HS-5 (cell line): ENCODE measurements at regions not wholly inside any gene's neighbourhood (a gene's known extent, or its start where the extent isn't known, plus 50 kb on each side); places are given as distances from the start of the nearest gene placed in this dataset.
A peak's percentile ranks its signal among the peaks of the same experiment; 100 is the strongest.
"Not testable (repeated sequence)": the region's sequence is repeated elsewhere in the genome, so short reads cannot be mapped to it uniquely, and the experiment has no call there.

Experiments
- DNase-seq: peaks from one replicate; pipeline ENCODE4 v3.0.0-alpha.2; 2012; ENCODE audit warnings: low read depth

DNA sequence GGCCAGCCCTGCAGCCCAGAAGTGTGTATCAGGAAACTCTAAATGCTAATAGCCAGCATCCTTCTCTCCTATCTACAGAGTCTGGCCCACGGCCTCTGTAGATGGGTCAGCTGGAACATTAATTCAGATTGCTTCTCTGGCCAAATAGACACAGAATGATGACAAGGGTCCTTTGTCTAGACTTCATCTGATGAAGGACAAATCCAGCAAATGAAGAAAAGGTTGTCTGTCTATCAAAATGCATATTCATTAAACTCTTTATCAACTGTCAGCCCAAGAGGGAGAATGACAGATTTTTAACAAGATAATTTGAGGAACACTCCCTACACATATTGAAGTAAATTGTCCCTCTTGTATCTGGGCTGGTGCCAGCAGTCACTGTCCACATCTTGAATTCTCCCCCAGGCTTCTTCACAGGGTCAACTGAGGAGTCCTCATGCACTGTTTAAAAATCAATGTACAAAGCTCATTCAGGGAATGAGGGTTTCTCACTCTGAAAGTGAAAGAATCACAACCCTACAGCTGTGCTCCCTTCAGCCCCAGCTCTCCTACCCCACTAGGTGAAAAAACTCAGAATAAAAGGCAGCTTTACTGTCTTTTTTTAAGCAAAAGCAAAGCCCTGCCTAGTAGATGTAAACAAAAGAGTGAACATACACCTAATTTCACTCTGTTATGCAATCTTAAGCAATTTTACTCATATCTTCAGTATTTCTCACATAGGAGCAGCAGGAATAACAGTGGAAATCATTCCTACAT, 507.7 kb downstream of the IGSF11 start:
- DNase-seq, result no peak

DNA sequence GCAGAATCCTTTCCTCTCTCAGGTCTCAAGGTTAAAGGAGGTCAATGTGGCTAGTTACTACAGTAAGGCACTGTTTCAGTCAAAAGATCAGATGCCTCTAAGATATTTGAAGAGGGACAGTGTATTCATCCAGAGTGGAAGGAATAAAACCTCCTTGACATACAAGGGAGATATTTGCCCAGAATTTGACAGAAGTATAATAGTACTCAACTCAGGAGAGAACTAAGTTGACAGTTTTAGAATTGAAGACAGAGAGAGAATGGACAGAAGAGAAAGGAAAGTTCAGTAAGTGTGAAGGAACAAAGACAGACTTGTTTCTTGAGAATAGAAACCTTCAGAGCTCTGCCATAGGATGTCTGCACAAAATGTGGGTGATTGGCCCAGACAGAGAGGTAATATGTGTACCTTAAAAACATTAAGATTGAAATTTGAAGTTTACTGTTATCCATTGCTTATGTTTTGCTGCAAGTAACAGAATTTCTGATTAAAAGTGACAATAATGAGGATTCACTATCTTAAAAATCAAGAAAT, 507.1 kb downstream of the IGSF11 start:
- no peak for DNase-seq

DNA sequence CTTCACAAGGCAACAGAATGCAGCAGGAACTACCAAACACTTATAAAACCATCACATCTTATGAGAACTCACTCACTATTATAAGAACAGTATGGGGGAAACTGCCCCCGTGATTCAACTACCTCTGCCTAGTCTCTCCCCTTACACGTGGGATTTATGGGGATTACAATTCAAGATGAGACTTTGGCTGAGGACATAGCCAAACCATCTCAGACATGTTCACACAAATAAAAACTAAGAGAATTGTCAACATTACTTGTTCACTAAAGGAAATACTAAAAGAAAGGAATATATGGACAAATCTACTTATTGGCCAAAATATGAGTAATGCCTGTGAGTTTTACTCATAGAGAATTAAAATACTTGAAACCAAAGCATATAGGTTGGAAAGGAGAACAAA, 505.1 kb downstream of the IGSF11 start:
- DNase-seq, result no peak

DNA sequence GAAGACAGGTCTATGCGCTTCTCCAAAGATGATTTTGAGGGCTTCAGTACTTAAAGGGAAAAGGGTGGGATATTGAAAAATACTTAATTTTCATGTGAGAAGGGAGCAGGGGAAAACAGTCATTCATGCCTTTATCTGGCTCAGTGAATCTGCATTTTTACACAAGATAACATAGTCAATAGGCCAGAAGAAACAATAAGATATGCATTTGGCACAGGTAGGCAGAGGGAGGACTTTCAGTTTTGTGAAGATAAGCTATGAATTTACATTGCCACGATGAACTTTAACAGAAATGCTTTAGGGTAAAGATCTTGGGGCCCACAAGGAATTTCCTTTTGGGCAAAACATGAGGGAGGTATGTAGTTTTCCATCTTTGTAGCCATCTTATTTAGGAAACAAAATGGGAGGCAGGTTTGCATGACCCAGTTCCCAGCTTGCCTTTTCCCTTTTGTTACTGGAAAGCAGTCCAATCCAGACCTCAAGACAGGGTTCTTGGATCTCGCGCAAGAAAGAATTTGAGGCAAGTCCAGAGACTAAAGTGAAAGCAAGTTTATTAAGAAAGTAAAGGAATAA, 504.2 kb downstream of the IGSF11 start:
- DNase-seq, result no peak

DNA sequence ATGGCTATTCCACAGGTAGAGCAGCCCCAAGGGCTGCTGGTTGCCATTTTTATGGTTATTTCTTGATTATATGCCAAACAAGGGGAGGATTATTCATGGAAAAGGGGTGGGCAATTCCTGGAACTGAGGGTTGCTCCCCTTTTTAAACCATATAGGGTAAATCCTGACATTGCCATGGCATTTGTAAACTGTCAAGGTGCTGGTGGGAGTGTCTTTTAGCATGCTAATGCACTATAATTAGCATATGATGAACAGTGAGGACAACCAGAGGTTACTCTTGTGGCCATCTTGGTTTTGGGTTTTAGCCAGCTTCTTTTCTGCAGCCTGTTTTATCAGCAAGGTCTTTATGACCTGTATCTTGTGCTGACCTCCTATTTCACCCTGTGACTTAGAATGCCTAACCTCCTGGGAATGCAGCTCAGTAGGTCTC, 503.7 kb downstream of the IGSF11 start:
- DNase-seq, result not testable (repeated sequence)

DNA sequence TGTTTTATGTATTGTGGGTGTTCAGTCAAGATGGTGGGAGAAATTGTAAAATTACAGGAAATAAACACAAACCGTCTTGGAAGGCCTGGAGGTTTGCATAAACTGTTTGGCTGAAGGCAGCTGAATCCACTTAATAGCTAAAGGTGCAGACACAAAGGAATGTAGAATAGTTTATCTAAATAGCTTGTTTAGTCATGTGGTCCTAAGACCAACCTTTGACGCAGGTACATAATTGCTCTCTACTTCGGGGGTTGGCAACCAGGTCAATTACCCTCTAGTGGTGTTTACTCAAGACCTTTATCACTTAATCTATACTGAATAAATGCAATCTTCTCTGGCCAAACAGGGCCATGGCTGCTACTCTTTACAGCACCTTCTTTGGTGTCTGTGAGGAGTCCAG, 502.8 kb downstream of the IGSF11 start:
- DNase-seq, result no peak

DNA sequence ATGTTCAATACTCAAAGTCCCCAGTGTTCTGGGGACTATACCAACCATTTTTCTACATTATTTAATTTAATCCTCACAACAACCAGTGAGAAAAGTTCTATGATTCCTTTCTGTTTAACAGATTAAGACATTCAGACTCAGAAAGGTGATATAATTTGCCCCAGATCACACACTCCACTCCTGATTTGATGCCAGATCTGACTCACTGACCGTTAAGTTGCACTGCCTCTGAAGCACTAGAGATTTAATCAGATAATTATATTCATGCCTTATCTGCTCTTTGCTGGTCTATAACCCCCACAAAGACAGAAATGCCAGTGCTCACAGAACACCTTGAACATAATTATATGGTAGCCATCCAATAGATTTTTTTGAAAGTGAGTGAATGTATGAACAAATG, 501.0 kb downstream of the IGSF11 start:
- no peak for DNase-seq

DNA sequence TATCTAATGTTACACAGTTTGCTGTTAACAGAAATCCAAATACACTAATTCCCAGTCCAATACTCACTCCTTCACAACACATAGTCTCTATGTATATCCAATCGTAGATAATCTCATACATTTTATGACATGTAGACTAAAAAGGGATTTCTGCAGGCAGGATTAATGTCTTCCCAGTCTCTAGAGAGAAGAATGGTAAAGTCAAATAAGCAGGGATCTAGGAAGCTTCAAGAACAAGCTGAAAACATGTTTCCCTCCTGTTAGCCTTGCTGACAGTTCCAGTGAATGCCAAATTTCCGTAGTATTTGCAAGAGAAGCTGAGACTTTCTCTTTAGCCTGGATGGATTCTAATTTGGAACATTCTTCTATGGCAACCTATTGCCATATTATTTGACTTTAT, 500.1 kb downstream of the IGSF11 start:
- DNase-seq, result no peak

DNA sequence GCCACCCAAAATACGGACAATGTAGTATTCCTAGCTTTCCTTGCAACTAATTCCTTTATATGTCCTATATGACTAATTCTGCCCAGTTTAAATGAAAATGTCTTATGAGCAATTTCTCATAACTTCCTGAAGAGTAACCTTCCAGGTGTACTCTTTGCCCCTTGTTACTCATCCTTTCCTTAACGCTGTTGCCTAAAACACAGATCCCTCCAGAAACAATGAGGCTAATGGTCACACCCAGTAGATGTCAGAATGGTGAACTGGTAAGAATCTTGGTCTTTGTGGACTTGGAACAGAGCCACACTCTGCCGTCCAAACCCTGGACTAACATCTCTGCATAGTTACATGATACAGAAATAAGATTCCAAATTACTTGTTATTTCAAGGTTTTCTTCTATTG, 497.9 kb downstream of the IGSF11 start:
- DNase-seq, result no peak

DNA sequence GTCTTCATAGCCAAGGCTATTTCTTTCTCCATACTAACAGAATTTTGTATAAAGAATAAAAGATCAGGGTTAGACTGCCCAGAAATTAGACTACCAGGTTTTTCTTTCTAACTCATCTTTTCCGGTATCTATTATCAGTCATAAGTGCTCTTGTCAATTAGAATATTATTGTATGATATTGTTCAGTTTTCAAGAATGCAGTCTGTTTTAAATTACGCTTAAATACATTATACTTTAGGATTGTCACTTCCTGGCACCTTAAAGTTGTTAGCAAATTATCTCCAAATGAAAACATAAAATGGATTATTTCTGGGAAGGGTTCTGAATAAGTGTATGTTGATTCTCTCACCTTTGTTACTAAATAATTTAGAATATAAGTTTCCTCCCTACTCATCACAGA, 497.2 kb downstream of the IGSF11 start:
- no peak for DNase-seq

DNA sequence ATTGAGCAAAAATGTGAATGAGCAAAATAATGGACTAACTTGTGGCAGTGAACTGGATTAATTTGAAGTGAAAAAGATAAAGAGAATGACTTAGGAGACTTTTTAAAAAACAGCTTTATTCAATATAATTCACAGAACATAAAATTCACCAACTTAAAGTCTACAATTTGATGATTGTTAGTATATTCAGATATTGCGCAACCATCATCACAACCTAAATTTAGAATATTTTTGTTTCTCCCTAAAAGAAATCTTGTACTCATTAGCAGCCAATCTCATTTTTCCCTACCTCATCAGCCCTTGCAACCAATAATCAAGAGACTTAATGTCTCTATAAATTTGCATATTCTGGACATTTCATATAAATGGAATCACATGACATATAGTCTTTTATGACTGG, 496.5 kb downstream of the IGSF11 start:
- DNase-seq, result no peak

DNA sequence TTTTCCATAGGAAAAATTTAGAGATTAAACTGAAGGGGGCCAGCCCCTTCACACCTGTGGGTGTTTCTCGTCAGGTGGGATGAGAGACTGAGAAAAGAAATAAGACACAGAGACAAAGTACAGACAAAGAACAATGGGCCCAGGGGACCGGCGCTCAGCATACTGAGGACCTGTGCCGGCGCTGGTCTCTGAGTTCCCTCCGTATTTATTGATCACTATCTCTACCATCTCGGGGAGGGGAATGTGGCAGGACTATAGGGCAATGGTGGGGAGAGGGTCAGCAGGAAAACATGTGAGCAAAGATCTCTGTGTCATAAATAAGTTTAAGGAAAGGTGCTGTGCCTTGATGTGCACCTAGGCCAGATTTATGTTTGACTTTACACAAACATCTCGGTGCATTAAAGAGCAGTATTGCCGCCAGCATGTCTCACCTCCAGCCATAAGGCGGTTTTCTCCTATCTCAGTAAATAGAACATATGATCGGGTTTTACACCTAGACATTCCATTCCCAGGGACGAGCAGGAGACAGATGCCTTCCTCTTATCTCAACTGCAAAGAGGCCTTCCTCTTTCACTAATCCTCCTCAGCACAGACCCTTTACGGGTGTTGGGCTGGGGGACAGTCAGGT, 494.7 kb downstream of the IGSF11 start:
- not testable (repeated sequence) for DNase-seq

DNA sequence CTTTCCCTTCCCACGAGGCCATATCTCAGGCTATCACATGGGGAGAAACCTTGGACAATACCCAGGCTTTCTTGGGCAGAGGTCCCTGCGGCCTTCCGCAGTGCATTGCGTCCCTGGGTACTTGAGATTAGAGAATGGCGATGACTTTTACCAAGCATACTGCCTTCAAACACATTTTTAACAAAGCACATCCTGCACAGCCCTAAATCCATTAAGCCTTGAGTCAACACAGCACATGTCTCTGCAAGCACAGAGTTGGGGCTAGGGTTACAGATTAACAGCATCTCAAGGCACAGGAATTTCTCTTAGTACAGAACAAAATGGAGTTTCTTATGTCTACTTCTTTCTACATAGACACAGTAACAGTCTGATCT, 494.2 kb downstream of the IGSF11 start:
- not testable (repeated sequence) for DNase-seq

DNA sequence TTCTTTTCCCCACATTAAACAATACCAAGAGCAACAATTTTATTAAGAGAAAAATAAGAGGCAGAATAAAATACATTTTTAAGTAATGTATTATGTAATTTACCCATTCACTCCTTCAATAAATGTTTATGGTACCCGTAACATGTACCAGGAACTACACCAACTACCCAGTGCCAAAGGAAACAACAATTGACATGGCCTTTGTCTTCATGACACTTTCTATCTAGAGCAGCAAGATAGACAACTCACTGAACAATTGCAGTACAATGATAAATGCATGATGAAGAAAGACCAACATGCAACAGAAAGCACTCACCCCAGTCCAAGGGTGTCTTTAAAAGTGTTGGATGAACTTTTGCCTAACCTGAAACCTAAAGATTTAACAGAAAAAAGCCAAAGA, 493.8 kb downstream of the IGSF11 start:
- no peak for DNase-seq

DNA sequence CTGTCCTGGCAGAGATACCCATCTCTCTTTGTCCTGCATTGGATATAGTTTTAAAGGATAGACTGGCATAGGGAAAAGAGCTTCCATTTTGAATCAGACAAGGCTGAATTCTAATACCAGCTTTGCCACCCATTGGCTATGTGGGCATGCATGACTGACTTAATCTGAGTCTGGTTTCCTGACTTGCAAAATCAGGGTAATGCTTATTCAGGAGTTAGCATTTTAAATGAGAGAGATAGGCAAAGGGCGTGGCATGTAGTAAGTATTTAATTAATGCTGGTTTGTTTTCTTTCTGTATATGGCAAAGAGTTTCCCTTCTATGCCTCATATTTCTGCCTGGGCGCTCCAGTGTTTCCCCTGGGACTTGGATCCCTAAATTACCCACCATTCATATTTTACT, 492.9 kb downstream of the IGSF11 start:
- DNase-seq, result no peak

DNA sequence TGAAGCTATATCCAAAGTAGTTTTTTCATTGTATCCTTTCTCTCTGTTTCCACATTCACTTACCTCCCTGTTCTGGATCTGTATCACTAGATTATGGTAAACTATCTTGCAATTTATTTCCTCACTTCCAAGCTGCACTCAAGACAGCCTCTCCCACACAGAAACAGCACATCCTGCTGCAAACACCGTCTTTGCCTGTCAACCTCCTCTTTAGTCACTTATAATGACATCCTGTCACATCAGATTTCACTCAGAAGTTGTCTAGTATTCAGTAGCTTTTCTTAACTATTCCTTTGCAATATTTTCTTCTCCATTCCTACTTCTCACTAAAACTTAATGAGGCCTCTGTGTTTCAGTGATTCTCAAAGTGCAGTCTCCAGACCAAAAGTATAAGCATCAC, 490.8 kb downstream of the IGSF11 start:
- no peak for DNase-seq

DNA sequence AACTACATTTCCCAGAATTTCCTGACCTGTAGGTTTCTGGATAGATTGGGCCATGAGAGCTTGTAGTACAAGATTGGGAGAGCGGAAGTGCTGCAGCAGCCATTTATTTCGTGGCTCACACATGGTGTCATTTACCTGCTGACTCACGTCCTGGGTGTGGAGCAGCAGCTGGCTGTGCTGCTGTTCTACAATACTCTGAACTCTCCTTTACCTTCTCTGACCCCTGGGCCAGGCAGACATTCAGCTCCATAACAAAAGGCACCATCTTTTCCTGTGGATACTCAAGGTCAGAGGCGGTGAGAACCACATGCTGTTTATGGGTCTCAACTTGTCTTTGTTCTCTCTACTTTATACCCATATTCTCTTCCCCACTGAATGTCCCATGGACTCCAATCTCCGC, 490.2 kb downstream of the IGSF11 start:
- DNase-seq, result no peak

DNA sequence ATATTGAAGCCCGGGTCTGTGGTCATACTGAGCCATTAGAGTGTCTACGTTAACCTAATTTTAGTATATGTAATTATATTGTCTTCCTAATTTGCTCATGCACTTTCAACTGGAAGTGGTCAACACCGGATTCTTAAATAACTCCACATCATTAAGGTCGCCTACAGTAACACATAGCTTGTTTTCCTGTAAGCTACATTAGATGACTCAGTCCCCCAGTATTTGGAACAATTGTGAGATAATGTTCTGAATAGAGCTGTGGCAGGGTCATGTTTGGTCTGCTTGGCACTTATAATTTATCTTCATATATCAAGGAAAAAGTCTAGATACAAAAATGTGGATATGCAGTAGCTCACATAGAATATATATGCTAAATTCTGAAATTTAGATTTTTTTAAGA, 486.2 kb downstream of the IGSF11 start:
- peak; percentile 39 for DNase-seq

DNA sequence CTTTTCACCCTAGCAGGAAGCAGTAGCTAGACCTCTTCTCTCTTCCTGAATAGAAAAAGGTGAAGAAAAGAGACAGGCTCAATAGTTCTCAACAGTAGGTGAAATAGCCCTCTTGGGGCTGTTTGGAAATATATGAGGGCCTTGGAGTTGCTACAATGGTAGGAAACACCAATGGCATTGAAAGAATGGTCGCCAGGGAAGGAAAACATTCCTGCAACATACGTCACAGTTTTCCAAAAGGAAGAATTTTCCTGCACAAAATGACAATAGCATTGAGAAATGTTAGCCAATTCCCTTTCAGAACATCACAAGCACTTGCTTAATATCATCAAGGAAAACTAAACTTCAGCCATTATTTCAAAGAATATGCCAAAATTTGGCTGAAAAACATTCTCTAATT, 484.5 kb downstream of the IGSF11 start:
- peak; percentile 8 for DNase-seq

DNA sequence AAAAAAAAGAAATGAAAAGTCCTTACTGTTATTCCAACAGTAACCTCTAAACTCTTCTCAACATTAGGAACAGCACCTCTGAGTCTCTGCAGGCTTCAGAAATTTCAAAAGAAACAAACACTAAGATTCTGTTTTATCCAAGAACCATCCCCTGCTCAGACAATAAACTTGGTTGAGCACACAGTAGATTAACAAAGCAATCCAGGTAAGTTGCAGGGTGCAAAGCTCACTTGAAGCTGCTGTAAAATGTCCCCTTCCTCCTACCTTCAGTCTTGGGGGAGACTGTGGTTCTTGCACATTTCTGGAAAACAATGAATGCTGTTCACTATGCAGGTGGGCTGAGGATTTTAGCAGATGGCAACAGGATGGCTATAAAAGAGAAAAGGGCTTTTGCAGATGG, 484.1 kb downstream of the IGSF11 start:
- DNase-seq, result no peak

DNA sequence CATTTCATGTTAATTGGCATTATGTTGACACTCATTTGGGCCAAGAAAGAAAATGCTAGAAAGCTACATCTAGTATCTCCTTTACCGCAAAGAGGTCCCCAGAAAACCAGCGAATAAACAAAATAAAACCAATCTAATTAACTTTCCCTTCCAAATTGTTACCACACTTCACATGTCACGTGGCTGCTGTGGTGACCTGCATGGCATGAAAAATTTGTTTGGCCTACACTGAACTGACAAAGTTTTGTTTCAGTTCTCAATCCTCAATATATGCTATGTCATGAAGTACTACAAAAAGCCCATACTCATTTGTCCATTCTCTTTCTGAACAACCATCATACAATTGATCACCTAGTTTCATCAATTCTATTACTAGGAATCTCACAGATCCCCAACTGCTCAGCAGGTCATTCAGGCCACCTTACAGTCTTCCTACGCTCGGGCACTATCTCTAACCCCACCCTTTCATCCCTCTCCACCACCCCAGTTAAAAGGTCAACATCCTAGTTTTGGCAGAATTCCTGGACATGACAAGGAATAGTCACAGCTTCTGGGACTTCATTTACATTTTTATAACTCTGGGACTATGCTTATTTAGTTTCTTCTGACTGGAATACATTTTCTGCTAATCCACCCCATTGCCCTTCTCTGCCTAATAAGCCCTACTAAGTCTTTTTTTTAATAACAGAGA, 480.4 kb downstream of the IGSF11 start:
- DNase-seq, result no peak

DNA sequence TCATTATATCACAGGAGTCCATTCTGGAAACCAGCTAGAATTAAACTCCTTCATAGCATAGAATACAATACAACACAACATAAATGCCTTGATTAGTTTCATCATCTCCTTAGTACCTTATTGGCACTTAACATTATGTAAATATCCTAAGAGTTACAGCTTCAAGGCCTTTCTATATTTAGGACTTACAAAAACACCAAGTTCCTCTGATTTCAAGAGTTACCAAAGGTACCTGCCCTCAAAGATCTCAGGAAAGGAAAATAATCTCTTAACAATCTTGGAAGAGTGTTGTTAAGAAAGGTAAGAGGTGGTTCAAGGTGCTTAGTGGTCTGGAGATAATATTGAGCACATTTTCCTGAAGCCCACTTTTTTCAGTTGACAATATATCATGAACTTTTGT, 477.7 kb downstream of the IGSF11 start:
- no peak for DNase-seq

DNA sequence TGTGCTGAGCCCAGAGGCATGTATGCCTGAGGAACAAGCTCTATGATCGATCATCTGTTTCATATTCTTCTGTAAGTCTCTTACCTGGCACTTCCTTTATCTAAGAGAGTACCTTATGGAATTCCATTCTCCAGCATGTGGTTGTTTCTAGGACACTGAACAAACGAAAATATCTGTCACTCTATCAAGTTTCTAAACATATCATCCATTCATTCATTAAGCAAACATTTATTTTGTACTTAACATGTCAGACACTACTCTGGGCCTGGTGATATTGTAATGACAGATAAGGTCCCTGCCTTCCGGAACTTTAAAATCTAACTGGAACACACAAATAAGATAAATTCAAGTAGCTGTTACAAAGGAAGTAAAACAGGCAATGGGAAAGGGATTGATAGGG, 477.1 kb downstream of the IGSF11 start:
- DNase-seq, result no peak
